ENCODE measurements at regions not wholly inside any gene's neighbourhood (a gene's known extent, or its start where the extent isn't known, plus 50 kb on each side); places are given as distances from the start of the nearest gene placed in this dataset.

GRCh38 chr10:124286621-124287020, 132.1 kb downstream of the OAT start:
- DNase-seq (ENCODE audit: low read depth) = no peak

GRCh38 chr10:124285587-124286527, 132.9 kb downstream of the OAT start:
- DNase-seq (ENCODE audit: low read depth) = no peak

GRCh38 chr10:124283949-124284250, 134.8 kb downstream of the OAT start:
- DNase-seq (ENCODE audit: low read depth) = no peak

GRCh38 chr10:124283215-124283948, 135.3 kb downstream of the OAT start:
- DNase-seq (ENCODE audit: low read depth) = no peak

- no peak for DNase-seq (ENCODE audit: low read depth)
Observed at GRCh38 chr10:124282326-124282725, 136.4 kb downstream of the OAT start.

GRCh38 chr10:124281666-124282065, 137.1 kb downstream of the OAT start:
- no peak for DNase-seq (ENCODE audit: low read depth)

- DNase-seq (ENCODE audit: low read depth) = no peak
Observed at GRCh38 chr10:124280916-124281315, 137.8 kb downstream of the OAT start.

GRCh38 chr10:124279882-124280281, 138.8 kb downstream of the OAT start:
- no peak for DNase-seq (ENCODE audit: low read depth)

- DNase-seq (ENCODE audit: low read depth) = no peak
Observed at GRCh38 chr10:124279298-124279697, 139.4 kb downstream of the OAT start.

GRCh38 chr10:124278356-124278755, 140.4 kb downstream of the OAT start:
- DNase-seq (ENCODE audit: low read depth) = no peak

- no peak for DNase-seq (ENCODE audit: low read depth)
Observed at GRCh38 chr10:124273141-124273540, 145.6 kb downstream of the OAT start.

- no peak for DNase-seq (ENCODE audit: low read depth)
Observed at GRCh38 chr10:124271676-124272075, 147.0 kb downstream of the OAT start.

- no peak for DNase-seq (ENCODE audit: low read depth)
Observed at GRCh38 chr10:124270530-124271327, 148.0 kb downstream of the OAT start.

GRCh38 chr10:124268976-124269375, 149.7 kb downstream of the OAT start:
- DNase-seq (ENCODE audit: low read depth) = no peak

- no peak for DNase-seq (ENCODE audit: low read depth)
Observed at GRCh38 chr10:124267911-124268549, 150.7 kb downstream of the OAT start.

GRCh38 chr10:124267231-124267885, 151.4 kb downstream of the OAT start:
- DNase-seq (ENCODE audit: low read depth) = peak; percentile 35

- DNase-seq (ENCODE audit: low read depth) = no peak
Observed at GRCh38 chr10:124266468-124267230, 152.1 kb downstream of the OAT start.

GRCh38 chr10:124265776-124266467, 152.8 kb downstream of the OAT start:
- no peak for DNase-seq (ENCODE audit: low read depth)

GRCh38 chr10:124265391-124265745, 153.4 kb downstream of the OAT start:
- no peak for DNase-seq (ENCODE audit: low read depth)

GRCh38 chr10:124264711-124265390, 153.9 kb downstream of the OAT start:
- no peak for DNase-seq (ENCODE audit: low read depth)

Data from GM04504 (cell line).